GM12878 (cell line): ENCODE measurements at regions not wholly inside any gene's neighbourhood (a gene's known extent, or its start where the extent isn't known, plus 50 kb on each side); places are given as distances from the start of the nearest gene placed in this dataset.

ENCODE experiments used
- ATAC-seq: fragments of 200-7000 bp; cut with Tn5 transposase; 3 replicates; pipeline ENCODE4 v1.9.1; 2020; ENCODE audit warnings: mild to moderate bottlenecking, moderate library complexity
- BruUV-seq: library from RNA; stranded (reverse); fragments of 400-500 nt; replicated peaks from 2 replicates; lab custom pipeline; 2021; lab: Mats Ljungman, UMichigan
- CTCF ChIA-PET: fragments of 300-600 bp; sonication (Branson Sonifier 250); formaldehyde crosslinking; extraction: SDS; loops from one replicate; lab custom pipeline; 2021; ENCODE audit warnings: inconsistent platforms; lab: Yijun Ruan, JAX
- POLR2A ChIA-PET: fragments of 350-600 bp; formaldehyde crosslinking; extraction: SDS; loops from one replicate; lab custom pipeline; 2021; ENCODE audit warnings: inconsistent platforms; lab: Charles Lee
- RAD21 ChIA-PET: fragments of 300-600 bp; sonication (Branson Sonifier 250); formaldehyde crosslinking; loops from one replicate; lab custom pipeline; 2023; ENCODE audit warnings: antibody characterized with exemption; ENCODE audit not compliant: unreplicated experiment; lab: Charles Lee
- SMC1A ChIA-PET: fragments of 300-600 bp; sonication (Branson Sonifier 250); formaldehyde crosslinking; loops from one replicate; lab custom pipeline; 2023; ENCODE audit not compliant: unreplicated experiment, uncharacterized antibody; lab: Charles Lee
- DNase-seq: peaks from one replicate; pipeline ENCODE4 v3.0.0-alpha.2; 2011; ENCODE audit warnings: low read depth, low spot score
- FAIRE-seq: peaks from 3 replicates; lab custom pipeline; 2011; peaks lifted over from hg19 to GRCh38; lab: Jason Lieb, UNC
- H2AFZ ChIP-seq: 2 replicates; pipeline ENCODE4 v1.6.0; 2011; ENCODE audit warnings: low read depth, low read length, control low read depth; ENCODE audit not compliant: control insufficient read depth
- H3K27ac ChIP-seq: 2 replicates; pipeline ENCODE4 v1.5.1; 2011; ENCODE audit warnings: control low read depth; ENCODE audit not compliant: control insufficient read depth, insufficient read depth
- H3K27me3 ChIP-seq, 2 experiments: replicated peaks in 1 of 2; 2 replicates each; pipeline versions ENCODE4 v1.6.0 to v1.6.1; 2011; ENCODE audit warnings: low read length in 1 of 2; ENCODE audit not compliant: control insufficient read depth in 2 of 2, insufficient read depth in 2 of 2
- H3K36me3 ChIP-seq, 2 experiments: 2 replicates each; pipeline ENCODE4 v1.5.1; 2011; ENCODE audit warnings: low read length in 1 of 2; ENCODE audit not compliant: control insufficient read depth in 2 of 2, insufficient read depth in 2 of 2
- H3K4me1 ChIP-seq: 2 replicates; pipeline ENCODE4 v1.6.1; 2011; ENCODE audit warnings: mild to moderate bottlenecking, low read length, moderate library complexity, mixed read lengths; ENCODE audit not compliant: control insufficient read depth, insufficient read depth
- H3K4me2 ChIP-seq: 2 replicates; pipeline ENCODE4 v1.6.0; 2011; ENCODE audit warnings: control low read depth; ENCODE audit not compliant: control insufficient read depth, insufficient read depth
- H3K4me3 ChIP-seq: fragments of 200-600 bp; sonication (generic); 2 replicates; pipeline ENCODE4 v1.5.1; 2016
- H3K79me2 ChIP-seq: 2 replicates; pipeline ENCODE4 v1.6.0; 2011; ENCODE audit warnings: low read length; ENCODE audit not compliant: control insufficient read depth, insufficient read depth
- H3K9ac ChIP-seq: 2 replicates; pipeline ENCODE4 v1.8.0; 2011; ENCODE audit warnings: low read length, control low read depth, mixed read lengths; ENCODE audit not compliant: control insufficient read depth, insufficient read depth
- H3K9me3 ChIP-seq: replicated peaks from 3 replicates; pipeline ENCODE4 v1.5.1; 2011; ENCODE audit warnings: mild to moderate bottlenecking, low read length; ENCODE audit not compliant: control insufficient read depth, insufficient read depth
- H4K20me1 ChIP-seq: 2 replicates; pipeline ENCODE4 v1.6.0; 2011; ENCODE audit not compliant: control insufficient read depth, insufficient read depth
- ATF7 ChIP-seq: fragments of 450-650 bp; IDR thresholded peaks from 2 replicates; pipeline ENCODE4 v1.6.1; 2016; ENCODE audit warnings: low read depth, mild to moderate bottlenecking
- EP300 ChIP-seq, 2 experiments: fragments of 150-350 bp in 1 of 2; IDR thresholded peaks; 2 replicates each; pipeline ENCODE4 v1.6.1; 2011 to 2012; ENCODE audit warnings: low read depth in 2 of 2, low read length in 2 of 2, borderline replicate concordance in 1 of 2, improper control_type of control experiment in 1 of 2, inconsistent platforms in 1 of 2; ENCODE audit not compliant: control insufficient read depth in 1 of 2
- ESRRA ChIP-seq: IDR thresholded peaks from 2 replicates; pipeline ENCODE4 v1.6.1; 2012; ENCODE audit warnings: mild to moderate bottlenecking, low read length, improper control_type of control experiment
- MEF2A ChIP-seq: IDR thresholded peaks from 2 replicates; pipeline ENCODE4 v1.6.1; 2011; ENCODE audit warnings: low read depth, mild to moderate bottlenecking, low read length, moderate library complexity; ENCODE audit not compliant: insufficient read depth
- MLLT1 ChIP-seq: fragments of 450-650 bp; IDR thresholded peaks from 2 replicates; pipeline ENCODE4 v1.6.1; 2016; ENCODE audit warnings: mild to moderate bottlenecking
- MYB ChIP-seq: fragments of 150-350 bp; IDR thresholded peaks from 2 replicates; pipeline ENCODE4 v1.6.1; 2014; ENCODE audit warnings: mild to moderate bottlenecking, low read depth, low read length, borderline replicate concordance
- SMARCA5 ChIP-seq: fragments of 450-650 bp; IDR thresholded peaks from 2 replicates; pipeline ENCODE4 v1.6.1; 2017; ENCODE audit warnings: mild to moderate bottlenecking
- TCF12 ChIP-seq: IDR thresholded peaks from 2 replicates; pipeline ENCODE4 v1.6.1; 2011; ENCODE audit warnings: low read depth, mild to moderate bottlenecking, low read length
- ZBED1 ChIP-seq: IDR thresholded peaks from 2 replicates; pipeline ENCODE4 v1.6.1; 2016; ENCODE audit warnings: borderline replicate concordance
- ZBTB33 ChIP-seq: fragments of 450-650 bp; IDR thresholded peaks from 2 replicates; pipeline ENCODE4 v1.6.1; 2017; ENCODE audit warnings: mild to moderate bottlenecking
- ZNF274 ChIP-seq: IDR thresholded peaks from one replicate; pipeline ENCODE4 v1.8.0; 2011; ENCODE audit not compliant: insufficient read length, insufficient read depth
- WGBS: methylation state at CpG from one replicate; pipeline ENCODE4 v1.1.6; 2016; ENCODE audit warnings: low lambda C conversion rate; ENCODE audit not compliant: insufficient replicate concordance, insufficient coverage; ENCODE audit errors: missing lambda C conversion rate; 5-methylcytosine and 5-hydroxymethylcytosine counted together
- in situ Hi-C: fragments of 300-500 bp; cut with MboI; formaldehyde crosslinking; loops from 9 replicates; pipeline ENCODE4 v1.14.3; 2018; ENCODE audit warnings: mixed read lengths
- intact Hi-C: fragments of 100-400 bp; cut with micrococcal nuclease; formaldehyde crosslinking; loops from one replicate; pipeline ENCODE4 v1.14.2; 2022; ENCODE audit not compliant: unreplicated experiment
- TF ChIP-seq, protein P1 (sequence below): IDR thresholded peaks from 2 replicates; pipeline ENCODE4 v1.6.1; 2012; ENCODE audit warnings: low read depth, low read length, improper control_type of control experiment
- TF ChIP-seq, protein P2 (sequence below): fragments of 450-650 bp; IDR thresholded peaks from 2 replicates; pipeline ENCODE4 v1.6.1; 2017; ENCODE audit warnings: borderline replicate concordance
- TF ChIP-seq, protein P3 (sequence below): IDR thresholded peaks from 2 replicates; pipeline ENCODE4 v1.6.1; 2012; ENCODE audit warnings: low read depth, low read length, improper control_type of control experiment
- TF ChIP-seq, protein P4 (sequence below): fragments of 450-650 bp; formaldehyde crosslinking; IDR thresholded peaks from 2 replicates; pipeline ENCODE4 v1.4.0; 2022; ENCODE audit warnings: mild to moderate bottlenecking, moderate library complexity

DNA sequence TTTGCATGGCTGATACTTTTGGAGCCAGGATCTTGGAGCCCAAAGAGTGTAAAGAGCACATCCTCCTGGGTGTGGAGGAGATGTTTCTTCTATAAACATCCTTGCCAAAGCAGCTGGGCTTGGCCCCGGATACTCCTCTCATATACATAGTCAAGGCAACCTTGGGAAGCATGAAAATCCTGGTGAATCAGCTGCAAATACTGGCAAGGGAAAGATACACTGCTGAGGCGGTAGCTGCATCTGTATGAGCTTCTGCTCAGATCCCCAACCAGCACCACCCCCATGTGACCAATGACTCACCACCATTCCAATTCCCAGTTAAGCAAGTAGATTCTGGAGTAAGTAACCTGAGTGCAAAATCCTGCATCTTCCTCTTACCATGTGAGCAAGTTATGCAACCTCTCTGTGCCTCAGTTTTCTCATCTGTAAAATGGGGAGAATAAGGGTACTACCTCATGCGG is 567.4 kb downstream of the MED13L start:
- CTCF ChIA-PET: no interaction called here
- TF ChIP-seq, protein P1, sequence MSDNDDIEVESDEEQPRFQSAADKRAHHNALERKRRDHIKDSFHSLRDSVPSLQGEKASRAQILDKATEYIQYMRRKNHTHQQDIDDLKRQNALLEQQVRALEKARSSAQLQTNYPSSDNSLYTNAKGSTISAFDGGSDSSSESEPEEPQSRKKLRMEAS: no peak
- TF ChIP-seq EP300 (IDR thresholded peaks at IDR 0.05; ENCODE audit: borderline replicate concordance in 1 of 2, control insufficient read depth in 1 of 2, low read depth in 2 of 2, low read length in 2 of 2) (no peak), ESRRA (no peak), MLLT1 (no peak), ZNF274 (no peak), ZBED1 (no peak), MYB (no peak), ATF7 (no peak), MEF2A (no peak), TCF12 (no peak), SMARCA5 (no peak), ZBTB33 (no peak)
- TF ChIP-seq, protein P2, sequence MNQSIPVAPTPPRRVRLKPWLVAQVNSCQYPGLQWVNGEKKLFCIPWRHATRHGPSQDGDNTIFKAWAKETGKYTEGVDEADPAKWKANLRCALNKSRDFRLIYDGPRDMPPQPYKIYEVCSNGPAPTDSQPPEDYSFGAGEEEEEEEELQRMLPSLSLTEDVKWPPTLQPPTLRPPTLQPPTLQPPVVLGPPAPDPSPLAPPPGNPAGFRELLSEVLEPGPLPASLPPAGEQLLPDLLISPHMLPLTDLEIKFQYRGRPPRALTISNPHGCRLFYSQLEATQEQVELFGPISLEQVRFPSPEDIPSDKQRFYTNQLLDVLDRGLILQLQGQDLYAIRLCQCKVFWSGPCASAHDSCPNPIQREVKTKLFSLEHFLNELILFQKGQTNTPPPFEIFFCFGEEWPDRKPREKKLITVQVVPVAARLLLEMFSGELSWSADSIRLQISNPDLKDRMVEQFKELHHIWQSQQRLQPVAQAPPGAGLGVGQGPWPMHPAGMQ: no peak
- TF ChIP-seq, protein P3, sequence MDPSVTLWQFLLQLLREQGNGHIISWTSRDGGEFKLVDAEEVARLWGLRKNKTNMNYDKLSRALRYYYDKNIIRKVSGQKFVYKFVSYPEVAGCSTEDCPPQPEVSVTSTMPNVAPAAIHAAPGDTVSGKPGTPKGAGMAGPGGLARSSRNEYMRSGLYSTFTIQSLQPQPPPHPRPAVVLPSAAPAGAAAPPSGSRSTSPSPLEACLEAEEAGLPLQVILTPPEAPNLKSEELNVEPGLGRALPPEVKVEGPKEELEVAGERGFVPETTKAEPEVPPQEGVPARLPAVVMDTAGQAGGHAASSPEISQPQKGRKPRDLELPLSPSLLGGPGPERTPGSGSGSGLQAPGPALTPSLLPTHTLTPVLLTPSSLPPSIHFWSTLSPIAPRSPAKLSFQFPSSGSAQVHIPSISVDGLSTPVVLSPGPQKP: no peak
- TF ChIP-seq, protein P4, sequence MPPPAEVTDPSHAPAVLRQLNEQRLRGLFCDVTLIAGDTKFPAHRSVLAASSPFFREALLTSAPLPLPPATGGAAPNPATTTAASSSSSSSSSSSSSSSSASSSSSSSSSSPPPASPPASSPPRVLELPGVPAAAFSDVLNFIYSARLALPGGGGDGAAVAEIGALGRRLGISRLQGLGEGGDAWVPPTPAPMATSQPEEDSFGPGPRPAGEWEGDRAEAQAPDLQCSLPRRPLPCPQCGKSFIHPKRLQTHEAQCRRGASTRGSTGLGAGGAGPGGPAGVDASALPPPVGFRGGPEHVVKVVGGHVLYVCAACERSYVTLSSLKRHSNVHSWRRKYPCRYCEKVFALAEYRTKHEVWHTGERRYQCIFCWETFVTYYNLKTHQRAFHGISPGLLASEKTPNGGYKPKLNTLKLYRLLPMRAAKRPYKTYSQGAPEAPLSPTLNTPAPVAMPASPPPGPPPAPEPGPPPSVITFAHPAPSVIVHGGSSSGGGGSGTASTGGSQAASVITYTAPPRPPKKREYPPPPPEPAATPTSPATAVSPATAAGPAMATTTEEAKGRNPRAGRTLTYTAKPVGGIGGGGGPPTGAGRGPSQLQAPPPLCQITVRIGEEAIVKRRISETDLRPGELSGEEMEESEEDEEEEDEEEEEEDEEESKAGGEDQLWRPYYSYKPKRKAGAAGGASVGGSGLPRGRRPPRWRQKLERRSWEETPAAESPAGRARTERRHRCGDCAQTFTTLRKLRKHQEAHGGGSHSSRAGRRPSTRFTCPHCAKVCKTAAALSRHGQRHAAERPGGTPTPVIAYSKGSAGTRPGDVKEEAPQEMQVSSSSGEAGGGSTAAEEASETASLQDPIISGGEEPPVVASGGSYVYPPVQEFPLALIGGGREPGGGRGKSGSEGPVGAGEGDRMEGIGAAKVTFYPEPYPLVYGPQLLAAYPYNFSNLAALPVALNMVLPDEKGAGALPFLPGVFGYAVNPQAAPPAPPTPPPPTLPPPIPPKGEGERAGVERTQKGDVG (CRISPR knock-in tag): no peak

More for the DNA sequence above, 567.4 kb downstream of the MED13L start:
- H2AFZ ChIP-seq: no peak overlapping the region
- no peak overlapping the region for H3K27ac ChIP-seq
- SMC1A ChIA-PET: no interaction called here
- DNase-seq (no peak), ATAC-seq (no peak), FAIRE-seq (no peak)
- no peaks in the 10 kb centered on the region for H3K9me3 ChIP-seq
- RAD21 ChIA-PET: no interaction called here
- H3K36me3 ChIP-seq: no peaks in the 10 kb centered on the region
- H3K4me3 ChIP-seq: no peak overlapping the region
- no TSS peak for BruUV-seq
- WGBS: 57% methylated on average over 3 of the region's 3 CpGs
- no peak overlapping the region for H3K9ac ChIP-seq
- H3K27me3 ChIP-seq: peaks cover 0 to 2% of the 10 kb centered on the region in 2 experiments; a peak in 1 of 4 replicates
- POLR2A ChIA-PET: no interaction called here
- no peaks in the 10 kb centered on the region for H4K20me1 ChIP-seq
- no peaks in the 10 kb centered on the region for H3K79me2 ChIP-seq
- H3K4me2 ChIP-seq: no peak overlapping the region
- in situ Hi-C loops (no loop called here), intact Hi-C loops (no loop called here)
- no peaks in the 10 kb centered on the region for H3K4me1 ChIP-seq
